NCI-H82 (cell line): ENCODE measurements at regions not wholly inside any gene's neighbourhood (a gene's known extent, or its start where the extent isn't known, plus 50 kb on each side); places are given as distances from the start of the nearest gene placed in this dataset.
A peak's percentile ranks its signal among the peaks of the same experiment; 100 is the strongest.

Source experiments
- DNase-seq: peaks from one replicate; lab custom pipeline; 2025; lab: John Stamatoyannopoulos, UW

DNA sequence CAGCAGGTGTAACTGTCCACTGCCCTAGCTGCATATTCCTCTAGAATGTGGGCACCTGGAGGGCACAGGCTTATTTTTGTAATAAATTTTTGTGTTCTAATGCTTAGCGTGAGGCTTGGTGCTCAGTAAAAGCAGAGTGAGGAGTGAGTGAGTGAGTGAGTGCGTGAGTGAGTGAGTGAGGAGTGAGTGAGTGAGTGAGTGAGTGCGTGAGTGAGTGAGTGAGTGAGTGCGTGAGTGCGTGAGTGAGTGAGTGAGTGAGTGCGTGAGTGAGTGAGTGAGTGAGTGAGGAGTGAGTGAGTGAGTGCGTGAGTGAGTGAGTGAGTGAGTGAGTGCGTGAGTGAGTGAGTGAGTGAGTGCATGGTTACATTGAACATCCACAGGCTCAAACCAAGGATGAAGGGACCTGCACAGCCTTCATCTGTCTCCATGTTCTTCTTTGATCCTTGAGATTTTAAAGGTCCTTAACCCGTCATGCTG is 371.5 kb downstream of the MED10 start:
- DNase-seq = no peak

DNA sequence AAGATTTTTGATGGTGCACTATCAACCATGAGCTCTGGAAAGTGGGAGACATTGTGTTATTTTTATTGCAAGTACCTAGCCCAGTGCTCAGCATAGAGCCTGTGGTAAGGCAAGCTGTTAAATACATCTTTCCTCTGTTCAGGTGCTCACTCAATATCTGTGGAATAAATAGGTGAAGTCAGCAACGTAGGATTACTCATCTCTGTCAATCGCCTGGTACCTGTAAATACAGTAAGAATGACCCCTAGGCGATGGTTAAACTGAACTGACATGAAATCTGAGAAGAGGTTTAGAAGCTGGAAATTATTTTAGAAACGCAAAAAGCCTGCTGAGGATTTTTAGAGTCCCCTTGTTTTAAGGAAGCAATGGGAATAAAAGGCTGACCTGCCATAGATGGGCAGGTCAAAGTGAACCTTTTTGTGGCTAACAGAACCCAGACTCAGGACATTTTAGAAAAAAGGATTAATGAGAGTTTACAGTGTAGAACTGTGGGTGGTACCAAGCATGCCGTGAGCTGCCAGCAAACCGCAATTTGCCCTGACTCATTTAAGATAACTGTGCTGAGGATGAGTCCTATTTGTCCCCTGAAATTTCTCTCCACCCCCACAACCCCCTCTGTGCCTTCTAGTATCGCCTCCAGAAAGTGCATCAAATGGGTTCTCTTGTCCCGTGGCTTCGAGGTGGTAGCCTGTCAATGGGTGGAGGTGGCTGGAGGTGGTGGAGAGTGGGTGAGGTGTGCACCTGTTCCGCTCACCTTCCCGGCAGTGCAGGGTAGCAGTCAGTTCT is 375.1 kb downstream of the MED10 start:
- no peak for DNase-seq

DNA sequence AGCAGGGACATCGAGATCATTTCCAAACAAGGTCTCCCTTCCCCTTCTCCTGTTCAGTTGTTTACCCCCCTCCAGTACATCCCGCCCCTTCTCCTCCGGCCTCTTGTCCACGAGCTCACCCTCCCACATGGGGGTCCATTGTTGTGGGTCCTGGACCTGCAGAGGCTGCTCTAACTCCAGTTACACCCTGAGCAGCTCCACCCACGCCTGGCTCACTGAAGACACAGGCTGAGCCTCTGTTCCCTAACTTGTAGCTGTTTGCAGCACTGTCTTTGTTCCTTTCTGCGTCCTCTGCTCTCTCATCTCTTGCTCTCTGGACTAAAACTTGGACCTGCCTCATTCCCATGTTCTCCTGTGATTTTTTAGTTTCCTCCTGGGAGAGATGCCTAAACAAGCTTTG is 377.5 kb downstream of the MED10 start:
- DNase-seq = no peak

DNA sequence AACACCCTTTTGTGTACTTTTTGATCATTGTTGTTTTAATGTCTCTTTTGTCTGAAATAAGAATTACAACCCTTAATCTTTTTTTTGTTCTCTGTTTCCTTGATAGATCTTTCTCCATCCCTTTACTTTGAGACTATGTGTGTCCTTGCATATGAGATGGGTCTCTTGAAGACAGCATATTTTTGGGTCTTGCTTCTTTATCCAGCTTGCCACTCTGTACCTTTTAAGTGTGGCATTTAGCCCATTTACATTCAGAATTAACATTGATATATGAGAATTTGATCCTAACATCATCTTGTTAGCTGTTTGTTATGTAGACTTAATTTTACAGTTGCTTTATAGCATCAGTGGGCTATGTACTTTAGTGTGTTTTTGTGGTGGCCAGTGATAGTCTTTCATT is 382.5 kb downstream of the MED10 start:
- no peak for DNase-seq

DNA sequence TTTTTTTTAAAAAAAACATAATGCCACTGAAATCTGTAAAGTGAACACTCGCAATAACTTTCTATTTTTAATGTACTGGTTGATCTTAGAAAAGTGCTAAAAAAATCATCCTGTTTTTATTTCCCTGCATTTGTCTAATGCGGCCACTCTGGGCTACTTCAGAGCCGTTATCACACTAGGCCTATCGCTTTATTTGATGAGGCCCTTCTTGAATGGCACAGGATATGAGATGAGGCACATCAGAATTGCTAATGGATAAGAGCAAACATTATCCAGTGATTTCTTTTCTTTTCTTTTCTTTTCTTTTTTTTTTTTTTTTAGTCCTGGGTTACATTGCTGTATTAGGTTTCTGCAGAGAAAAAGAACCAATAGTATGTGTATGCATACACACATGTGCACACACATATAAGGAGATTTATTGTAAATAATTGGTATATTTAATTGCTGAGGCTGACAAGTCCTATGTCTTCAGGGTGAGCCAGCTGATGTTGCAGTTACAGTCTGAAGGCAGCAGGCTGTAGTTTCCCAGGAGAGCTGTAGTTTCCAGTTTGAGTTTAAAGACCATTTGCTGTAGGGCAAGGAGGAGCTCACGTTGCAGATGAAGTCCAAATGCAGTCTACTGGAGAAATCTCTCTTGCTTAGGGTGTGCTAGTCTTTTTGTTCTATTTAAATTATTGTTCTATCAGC is 391.7 kb downstream of the MED10 start:
- DNase-seq = no peak

DNA sequence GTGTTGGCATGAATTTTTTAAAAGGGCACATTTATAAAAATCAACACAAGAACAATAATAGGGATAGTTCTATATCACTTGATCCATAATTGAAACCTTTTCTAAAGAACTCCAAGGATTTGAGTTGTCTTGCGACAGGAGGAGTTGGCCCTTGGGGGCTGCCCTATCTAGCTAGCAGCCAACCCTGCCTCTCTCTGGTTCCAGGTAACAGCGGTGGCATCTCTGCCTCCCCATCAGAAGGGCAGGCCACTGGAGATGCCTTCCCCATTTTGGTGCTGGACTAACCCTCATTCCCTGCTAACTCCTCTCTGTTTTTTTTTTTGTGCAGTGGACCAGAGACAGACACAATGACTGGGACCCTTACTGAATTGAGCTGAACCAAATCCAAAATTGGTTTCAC is 393.0 kb downstream of the MED10 start:
- DNase-seq = no peak

DNA sequence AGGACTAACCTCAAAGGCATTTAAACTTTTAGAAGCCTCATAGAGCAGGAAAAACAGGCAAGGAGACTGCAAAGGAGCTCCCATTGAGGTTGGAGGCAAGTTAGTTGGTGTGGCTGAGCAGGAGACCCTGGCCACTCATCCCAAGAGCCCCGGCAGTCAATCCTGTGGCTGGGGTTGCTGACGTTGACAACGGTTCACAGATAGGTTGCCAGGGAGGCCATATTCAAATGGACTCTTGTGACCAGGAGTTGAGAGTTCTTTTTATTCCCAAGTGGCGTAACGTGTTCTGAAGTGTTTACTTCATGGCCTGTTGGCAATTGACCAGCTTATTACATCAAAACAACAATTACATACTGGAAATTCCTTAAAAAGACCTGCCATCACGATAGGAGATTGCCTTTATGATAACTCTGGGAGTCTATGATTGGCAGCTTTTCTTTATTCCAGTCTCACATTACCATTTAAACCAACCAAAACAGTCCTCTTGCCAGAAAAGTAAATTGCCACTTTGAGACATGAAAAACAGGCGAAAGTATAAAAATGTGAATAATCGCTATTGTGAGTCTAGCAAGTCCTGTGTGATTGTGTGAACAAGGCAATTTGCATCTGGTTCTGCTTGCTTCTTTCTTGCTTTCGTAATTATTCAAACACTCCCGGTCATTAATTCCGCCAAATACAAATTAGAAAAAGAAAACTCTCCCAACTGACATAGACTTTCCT is 394.9 kb downstream of the MED10 start:
- DNase-seq = no peak

DNA sequence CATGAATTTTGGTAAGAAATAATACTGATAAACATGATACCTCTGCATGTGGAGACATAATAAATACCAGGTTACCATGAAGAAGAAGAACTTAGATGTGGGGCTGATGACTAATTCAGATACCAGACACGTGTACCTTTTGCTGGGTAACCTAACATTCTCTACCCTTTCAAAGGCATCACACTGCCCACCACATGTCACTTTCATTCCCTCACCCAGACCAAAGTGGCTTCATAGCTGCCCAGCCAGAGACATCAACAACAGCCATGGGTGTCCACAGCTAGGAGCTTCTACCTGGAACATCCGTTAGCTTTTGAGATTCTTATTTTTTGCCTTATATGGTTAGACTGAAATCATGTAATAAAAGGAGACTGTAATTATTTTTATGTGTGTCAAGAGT is 396.8 kb downstream of the MED10 start:
- DNase-seq = no peak

DNA sequence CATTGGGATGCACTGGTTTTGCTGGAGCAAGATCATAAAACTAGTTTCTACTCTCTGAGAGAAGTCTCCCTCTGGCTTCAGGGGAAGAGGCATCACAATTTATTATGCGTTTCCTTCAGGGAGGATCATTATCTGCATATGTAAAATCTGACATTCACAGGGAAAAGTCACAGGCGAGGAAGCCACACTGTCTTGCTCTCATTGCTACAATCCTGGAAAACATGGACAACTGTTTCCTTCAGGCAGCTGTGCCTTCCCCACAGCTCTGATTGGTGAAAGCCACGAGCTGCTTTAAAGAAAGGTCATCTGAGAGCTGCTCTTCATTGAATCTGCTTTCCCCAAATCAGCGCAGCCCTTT is 397.8 kb downstream of the MED10 start:
- no peak for DNase-seq

DNA sequence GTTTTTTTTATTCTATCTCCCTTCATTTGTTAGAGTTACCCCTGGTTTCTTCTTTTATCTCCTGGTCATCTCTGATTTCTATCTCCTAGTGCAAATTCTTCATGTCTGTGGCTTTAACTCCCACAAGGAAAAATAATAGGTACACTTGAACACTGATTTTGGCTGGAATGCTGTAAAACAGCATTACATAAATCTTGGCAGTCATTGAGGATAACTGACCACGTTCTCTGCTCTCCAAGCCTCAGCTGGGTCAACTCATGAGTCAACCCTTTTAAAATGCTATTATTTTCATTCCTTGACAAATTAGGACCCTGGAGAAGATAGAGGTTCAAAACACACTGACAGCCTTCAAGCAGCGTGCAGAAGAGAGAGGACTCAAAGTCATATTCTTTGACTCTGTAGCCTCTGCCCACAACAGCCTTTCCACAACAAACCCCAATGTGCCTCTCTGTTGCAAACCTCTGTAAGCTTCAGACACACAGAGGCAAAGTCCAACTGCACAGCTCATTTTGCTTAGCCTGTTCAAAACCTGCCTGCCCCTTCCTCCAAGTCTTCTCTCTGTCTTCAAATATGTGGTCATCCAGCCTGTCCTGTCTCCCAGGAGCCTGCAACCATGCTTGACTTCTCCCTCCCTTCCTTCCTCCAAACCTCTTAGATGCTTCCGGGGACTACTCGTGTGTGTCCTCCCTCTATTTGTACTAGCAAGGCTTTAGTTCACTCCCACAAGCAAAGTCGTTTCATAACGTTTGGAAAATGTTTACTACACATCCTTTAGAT is 398.4 kb downstream of the MED10 start:
- DNase-seq = no peak

DNA sequence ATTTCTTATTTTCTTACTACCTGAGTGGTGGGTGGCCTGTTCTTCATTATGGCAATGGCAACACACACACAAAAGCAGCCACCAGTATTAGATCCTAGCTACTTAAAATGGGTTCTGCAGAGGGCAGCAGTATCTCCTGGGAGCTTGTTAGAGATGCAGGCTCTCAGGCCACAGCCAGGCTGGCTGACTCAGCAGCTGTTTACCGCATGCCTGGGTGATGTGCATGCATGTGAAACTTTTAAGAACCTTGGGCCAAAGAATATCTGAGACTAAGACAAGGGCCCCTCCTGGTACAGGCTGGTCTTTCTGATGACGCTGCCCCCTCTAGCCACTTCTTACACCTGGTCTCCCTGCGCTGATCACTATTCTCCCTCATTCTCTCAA is 399.0 kb downstream of the MED10 start:
- DNase-seq = no peak

DNA sequence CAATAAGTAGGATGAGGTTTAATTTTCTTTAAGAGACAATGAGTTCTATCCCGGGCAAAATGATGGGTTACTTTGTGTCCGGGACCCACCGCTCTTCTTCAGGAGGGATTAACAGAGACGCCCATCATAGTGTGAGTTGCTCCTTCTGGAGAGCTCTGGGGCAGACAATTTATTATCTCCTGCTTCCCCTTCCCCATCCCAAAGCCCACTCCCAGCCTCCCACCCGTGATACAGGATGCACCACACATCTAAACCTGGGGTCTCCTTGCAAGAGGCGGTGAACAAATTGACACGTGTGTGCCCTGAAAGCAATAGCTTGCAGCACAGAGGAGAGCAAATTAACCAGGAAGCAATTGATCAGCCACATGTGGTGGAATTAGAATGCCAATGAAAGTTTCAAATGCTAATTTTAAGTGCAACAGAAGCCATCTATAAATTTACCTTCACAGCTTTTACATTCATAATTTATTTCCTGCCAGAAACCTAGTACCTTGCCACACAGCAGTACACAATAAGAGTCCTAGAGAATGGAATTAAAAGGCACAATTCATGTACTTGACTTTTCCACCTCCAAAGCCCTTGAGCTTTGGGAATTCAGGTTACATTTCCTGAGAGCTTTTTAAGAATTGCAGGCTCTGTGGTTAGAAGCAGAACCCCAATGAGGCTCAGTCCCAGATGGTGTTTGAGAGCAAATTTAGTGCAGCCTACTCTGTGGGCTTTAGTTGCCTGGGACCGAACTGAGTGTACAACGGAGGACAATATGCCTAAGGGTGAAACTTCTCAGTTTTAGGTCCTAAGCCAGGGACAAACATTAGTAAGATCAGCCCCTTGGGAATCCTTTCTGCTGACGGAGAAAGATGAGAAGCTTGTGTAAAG is 399.6 kb downstream of the MED10 start:
- DNase-seq = no peak

DNA sequence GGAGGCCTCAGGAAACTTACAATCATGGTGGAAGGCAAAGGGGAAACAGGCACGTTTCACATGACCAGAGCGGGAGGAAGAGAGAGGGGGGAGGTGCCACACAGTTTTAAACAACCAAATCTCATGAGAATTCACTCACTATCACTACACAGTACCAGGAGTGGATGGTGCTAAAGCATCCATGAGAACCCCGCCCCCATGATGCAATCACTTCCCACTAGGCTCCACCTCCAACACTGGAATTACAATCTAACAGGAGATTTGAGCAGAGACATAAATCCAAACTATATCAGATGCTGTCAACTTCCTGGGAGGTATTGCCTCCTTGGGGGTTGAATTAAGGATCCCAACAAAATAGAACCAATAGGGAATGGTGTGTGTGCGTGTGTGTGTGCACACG is 407.1 kb downstream of the MED10 start:
- DNase-seq = no peak

DNA sequence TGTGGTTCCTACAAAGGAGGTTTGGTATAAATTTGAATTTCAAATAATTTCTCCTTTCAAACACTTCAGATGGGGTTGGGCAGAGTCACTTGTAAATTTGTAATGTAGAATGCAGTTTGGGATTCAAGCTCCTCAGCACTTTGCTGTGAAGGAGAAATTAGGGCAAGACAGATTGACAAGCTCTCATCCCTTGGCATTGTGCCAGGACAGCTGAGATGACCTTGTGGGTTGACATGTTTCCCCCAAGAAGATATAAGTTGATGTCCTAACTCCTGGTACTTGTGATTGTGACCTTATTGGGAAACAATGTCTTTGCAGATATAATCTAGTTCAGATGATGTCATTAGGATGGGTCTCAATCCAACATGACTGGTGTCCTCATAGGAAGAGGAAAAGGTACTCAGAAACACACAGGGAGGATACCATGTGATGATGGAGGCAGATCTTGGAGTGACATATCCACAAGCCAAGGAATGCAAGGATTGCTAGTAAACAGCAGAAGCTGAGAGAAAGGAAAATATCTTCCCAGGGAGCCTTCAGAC is 408.3 kb downstream of the MED10 start:
- peak; percentile 22 for DNase-seq

DNA sequence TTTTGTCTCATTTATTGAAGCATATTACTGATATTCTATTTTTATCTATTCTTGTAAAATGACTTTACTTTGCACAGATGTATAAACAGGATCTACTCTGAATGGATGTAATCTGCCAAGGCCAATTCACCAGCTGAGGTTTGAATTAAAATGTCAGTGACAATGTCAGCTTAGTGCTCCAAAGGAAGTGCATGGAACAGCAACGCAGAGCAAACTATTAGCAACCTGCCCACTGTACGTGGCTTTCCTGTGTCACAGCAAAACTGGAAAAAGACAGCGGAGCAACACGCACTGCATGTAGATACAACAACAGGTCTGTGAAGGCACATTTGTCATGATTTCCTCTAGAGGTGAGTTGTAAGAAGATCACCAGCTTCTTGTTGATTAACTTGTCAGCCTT is 409.4 kb downstream of the MED10 start:
- DNase-seq = no peak

DNA sequence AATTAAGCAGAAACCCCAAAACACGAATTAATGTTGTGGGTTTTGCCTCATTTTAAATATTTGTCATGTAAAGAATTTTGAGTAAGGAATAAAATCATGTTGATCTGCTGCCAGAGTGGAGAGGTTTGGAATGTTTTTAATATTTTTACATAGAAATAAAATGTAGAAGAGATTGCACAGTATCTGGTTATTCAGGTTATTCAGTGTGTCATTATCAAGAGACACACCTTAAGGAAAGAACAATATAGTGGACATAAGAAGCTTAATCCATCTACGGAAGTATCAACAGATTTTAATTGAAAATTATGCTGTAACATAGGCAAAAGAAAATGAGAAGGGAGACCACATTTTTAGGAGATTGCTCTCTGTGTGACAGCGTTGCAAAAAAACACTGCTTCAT is 410.4 kb downstream of the MED10 start:
- no peak for DNase-seq

DNA sequence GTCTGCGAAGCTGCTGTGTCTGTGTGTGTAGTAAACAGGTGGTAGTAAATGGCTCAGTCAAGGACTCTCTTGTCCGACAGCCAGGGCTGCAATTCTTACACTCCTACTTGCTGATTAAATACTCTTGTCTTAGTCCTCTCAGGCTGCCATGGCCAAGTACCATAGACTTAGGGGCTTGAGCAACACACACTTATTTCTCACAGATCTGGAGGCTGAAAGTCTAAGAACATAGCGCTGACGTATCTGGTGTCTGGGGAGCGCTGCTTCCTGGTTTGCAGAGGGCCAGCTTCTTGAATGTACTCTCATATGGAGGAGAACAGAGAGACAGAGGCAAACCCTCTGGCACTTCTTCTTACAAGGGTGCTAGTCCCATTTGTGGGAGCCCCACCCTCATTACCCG is 411.0 kb downstream of the MED10 start:
- DNase-seq = no peak

DNA sequence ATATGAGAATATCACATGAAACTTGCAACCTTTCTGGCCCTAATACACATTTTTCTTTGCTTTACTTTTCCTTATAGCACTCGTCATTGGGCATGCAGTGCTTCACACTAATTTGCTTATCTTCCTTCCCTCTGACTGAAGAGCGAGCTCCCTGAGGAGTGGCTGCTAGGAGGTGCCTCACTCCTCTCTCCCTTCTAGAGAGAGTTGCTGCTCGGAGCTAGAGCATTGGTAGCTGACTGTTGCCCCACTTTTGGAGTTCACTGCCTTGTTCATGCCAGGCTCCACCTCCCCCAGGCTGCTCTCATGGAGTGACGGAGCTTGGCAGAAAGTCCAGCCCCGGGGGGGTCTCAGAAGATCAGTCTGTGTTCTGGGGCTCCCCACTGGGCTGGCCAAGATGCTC is 413.2 kb downstream of the MED10 start:
- no peak for DNase-seq

DNA sequence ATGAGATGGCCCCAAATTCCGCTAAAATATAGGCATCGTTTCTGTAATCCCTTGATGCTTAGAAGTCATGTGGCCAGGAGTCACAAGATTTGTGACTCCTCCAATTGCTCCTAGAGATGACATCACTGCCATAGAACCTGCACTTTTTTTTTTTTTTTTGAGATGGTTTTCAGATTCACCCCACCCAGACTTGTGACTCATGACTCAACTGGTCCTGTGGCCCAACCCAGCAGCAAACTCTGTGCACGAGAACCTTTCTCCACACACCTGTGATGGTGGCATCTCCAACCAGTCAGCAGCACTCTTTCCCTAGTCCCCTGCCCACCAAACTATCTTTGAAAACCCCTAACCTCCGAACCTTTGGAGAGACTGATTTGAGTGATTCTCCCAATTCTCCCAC is 414.0 kb downstream of the MED10 start:
- no peak for DNase-seq

DNA sequence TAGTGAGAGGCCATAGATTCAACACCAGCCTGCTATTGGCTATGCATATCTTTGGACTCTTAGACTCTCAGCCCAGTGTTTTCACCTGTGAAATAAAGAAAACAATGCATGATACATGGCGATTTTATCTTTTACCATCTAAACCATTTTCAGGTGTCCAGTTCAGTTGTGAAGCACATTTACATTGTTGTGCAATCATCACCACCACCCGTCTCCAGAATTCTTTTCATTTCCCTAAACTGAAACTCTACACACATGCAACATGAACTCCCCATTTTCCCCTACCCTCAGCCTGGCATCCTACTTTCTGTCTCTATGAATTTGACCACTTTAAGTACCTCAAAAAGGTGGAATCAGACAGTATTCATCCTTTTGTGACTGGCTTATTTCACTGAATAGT is 420.6 kb downstream of the MED10 start:
- DNase-seq = no peak

DNA sequence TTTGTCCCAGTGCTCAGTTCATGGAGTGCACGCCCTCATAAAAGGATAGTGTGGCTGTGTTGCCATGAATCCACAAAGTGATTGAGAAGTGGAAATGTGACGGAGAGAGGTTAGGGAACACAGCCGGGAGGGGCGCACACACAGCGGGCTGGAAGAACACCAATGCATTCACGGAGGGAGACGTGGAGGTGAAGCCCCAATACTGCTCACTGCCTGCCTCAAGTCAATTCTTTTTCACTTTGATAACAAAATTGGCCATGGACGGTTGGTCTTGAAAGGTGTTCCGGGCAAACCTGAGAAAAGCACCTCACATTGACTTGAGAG is 424.1 kb downstream of the MED10 start:
- no peak for DNase-seq
